ENCODE measurements at regions not wholly inside any gene's neighbourhood (a gene's known extent, or its start where the extent isn't known, plus 50 kb on each side); places are given as distances from the start of the nearest gene placed in this dataset.

DNA sequence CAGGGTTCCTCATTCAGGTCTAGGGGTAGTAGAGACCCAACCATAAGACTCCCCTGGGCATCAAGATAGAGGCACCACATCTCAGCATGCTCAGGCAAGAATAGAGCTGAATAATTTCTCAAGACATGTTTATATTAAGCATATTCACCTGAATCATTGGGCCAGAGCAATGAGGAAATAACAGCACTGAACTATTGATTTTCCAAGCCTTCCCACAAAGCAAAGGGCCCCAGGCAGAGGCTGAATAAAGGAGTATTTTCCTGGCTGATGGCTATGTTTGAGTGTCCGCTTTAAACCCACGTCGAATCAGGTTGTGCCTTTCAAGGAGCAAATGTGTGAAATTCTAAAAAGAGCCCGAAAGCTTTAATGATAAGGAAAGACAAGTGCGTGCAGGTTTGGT is 129.2 kb downstream of the HSD17B3 start:
- H3K27me3 ChIP-seq (ENCODE audit: control insufficient read depth, insufficient read depth, low read length), result no peaks in the 10 kb centered on the region
- no peak overlapping the region for H3K9ac ChIP-seq (ENCODE audit: low read length in 3 of 3)
- no peak overlapping the region for H3K27ac ChIP-seq (ENCODE audit: low read depth in 2 of 2, low read length in 2 of 2)
- intact Hi-C loops (cut with DNase I), result no loop called here
- DNase-seq (no peak), FAIRE-seq (no peak)
- H3K9me3 ChIP-seq (ENCODE audit: control insufficient read depth in 2 of 3, insufficient read depth in 1 of 3, low read length in 3 of 3), result no peaks in the 10 kb centered on the region
- no peaks in the 10 kb centered on the region for H3K36me3 ChIP-seq (ENCODE audit: control insufficient read depth in 2 of 3, insufficient read depth in 3 of 3, low read length in 3 of 3)
- TF ChIP-seq, protein P1, sequence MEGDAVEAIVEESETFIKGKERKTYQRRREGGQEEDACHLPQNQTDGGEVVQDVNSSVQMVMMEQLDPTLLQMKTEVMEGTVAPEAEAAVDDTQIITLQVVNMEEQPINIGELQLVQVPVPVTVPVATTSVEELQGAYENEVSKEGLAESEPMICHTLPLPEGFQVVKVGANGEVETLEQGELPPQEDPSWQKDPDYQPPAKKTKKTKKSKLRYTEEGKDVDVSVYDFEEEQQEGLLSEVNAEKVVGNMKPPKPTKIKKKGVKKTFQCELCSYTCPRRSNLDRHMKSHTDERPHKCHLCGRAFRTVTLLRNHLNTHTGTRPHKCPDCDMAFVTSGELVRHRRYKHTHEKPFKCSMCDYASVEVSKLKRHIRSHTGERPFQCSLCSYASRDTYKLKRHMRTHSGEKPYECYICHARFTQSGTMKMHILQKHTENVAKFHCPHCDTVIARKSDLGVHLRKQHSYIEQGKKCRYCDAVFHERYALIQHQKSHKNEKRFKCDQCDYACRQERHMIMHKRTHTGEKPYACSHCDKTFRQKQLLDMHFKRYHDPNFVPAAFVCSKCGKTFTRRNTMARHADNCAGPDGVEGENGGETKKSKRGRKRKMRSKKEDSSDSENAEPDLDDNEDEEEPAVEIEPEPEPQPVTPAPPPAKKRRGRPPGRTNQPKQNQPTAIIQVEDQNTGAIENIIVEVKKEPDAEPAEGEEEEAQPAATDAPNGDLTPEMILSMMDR (IDR thresholded peaks at IDR 0.05; ENCODE audit: borderline replicate concordance, extremely low read depth, insufficient read depth), result no peak
- H3K4me1 ChIP-seq (ENCODE audit: control insufficient read depth in 2 of 3, insufficient read depth in 2 of 3, low read depth in 1 of 3, low read length in 3 of 3), result peaks cover 0 to 14% (median 7%) of the 10 kb centered on the region in 3 donors
- no peak overlapping the region for H3K4me3 ChIP-seq (ENCODE audit: low read length in 3 of 3)

- FAIRE-seq, result no peak
- no peak overlapping the region for H3K27ac ChIP-seq (ENCODE audit: low read depth in 2 of 2, low read length in 2 of 2)
- TF ChIP-seq, protein P1 (IDR thresholded peaks at IDR 0.05; ENCODE audit: borderline replicate concordance, extremely low read depth, insufficient read depth), result no peak
- peaks cover 0 to 10% (median 7%) of the 10 kb centered on the region in 3 donors for H3K4me1 ChIP-seq (ENCODE audit: control insufficient read depth in 2 of 3, insufficient read depth in 2 of 3, low read depth in 1 of 3, low read length in 3 of 3)
- DNase-seq, result no peak
- no peaks in the 10 kb centered on the region for H3K27me3 ChIP-seq (ENCODE audit: control insufficient read depth, insufficient read depth, low read length)
- intact Hi-C loops (cut with DNase I), result no loop called here
- H3K36me3 ChIP-seq (ENCODE audit: control insufficient read depth in 2 of 3, insufficient read depth in 3 of 3, low read length in 3 of 3), result no peaks in the 10 kb centered on the region
- H3K4me3 ChIP-seq (ENCODE audit: low read length in 3 of 3), result no peak overlapping the region
- no peak overlapping the region for H3K9ac ChIP-seq (ENCODE audit: low read length in 3 of 3)
- no peaks in the 10 kb centered on the region for H3K9me3 ChIP-seq (ENCODE audit: control insufficient read depth in 2 of 3, insufficient read depth in 1 of 3, low read length in 3 of 3)
Observed at GRCh38 chr9:96171728-96172127, 130.2 kb downstream of the HSD17B3 start.

DNA sequence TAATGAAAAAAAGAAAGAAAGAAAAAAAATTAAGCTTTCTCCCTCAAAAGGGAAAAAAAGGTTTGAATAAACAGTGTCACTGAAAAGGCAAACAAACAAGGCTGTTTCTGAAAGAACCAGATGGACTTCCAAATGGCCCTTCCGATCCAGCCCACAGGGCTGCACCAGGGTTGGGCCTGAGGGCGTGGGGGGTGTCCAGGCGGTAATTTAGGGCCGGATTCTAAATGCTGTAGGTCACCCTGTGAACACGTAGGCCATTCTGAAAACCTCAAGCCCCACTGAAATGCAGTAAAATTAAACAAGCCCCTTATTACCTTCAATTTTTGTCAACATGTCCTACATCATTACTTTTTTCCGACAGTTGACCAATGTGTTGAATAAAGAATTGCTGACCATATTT is 132.1 kb downstream of the HSD17B3 start:
- FAIRE-seq (no peak), DNase-seq (peak in 4 of 5 donors; percentile 59 to 86 (median 70))
- H3K9ac ChIP-seq (ENCODE audit: low read length in 3 of 3), result no peak overlapping the region
- no peaks in the 10 kb centered on the region for H3K27me3 ChIP-seq (ENCODE audit: control insufficient read depth, insufficient read depth, low read length)
- no peaks in the 10 kb centered on the region for H3K9me3 ChIP-seq (ENCODE audit: control insufficient read depth in 2 of 3, insufficient read depth in 1 of 3, low read length in 3 of 3)
- TF ChIP-seq, protein P1 (IDR thresholded peaks at IDR 0.05; ENCODE audit: borderline replicate concordance, extremely low read depth, insufficient read depth), result no peak
- intact Hi-C loops (cut with DNase I), result no loop called here
- no peak overlapping the region for H3K4me3 ChIP-seq (ENCODE audit: low read length in 3 of 3)
- H3K4me1 ChIP-seq (ENCODE audit: control insufficient read depth in 2 of 3, insufficient read depth in 2 of 3, low read depth in 1 of 3, low read length in 3 of 3), result peaks cover 0 to 10% (median 7%) of the 10 kb centered on the region in 3 donors
- no peak overlapping the region for H3K27ac ChIP-seq (ENCODE audit: low read depth in 2 of 2, low read length in 2 of 2)
- H3K36me3 ChIP-seq (ENCODE audit: control insufficient read depth in 2 of 3, insufficient read depth in 3 of 3, low read length in 3 of 3), result no peaks in the 10 kb centered on the region

GRCh38 chr9:96169484-96169883 is 132.5 kb downstream of the HSD17B3 start:
- Histone ChIP-seq H3K4me1 (ENCODE audit: control insufficient read depth in 2 of 3, insufficient read depth in 2 of 3, low read depth in 1 of 3, low read length in 3 of 3) (peaks cover 0 to 10% (median 7%) of the 10 kb centered on the region in 3 donors), H3K27me3 (ENCODE audit: control insufficient read depth, insufficient read depth, low read length) (no peaks in the 10 kb centered on the region), H3K36me3 (ENCODE audit: control insufficient read depth in 2 of 3, insufficient read depth in 3 of 3, low read length in 3 of 3) (no peaks in the 10 kb centered on the region), H3K9me3 (ENCODE audit: control insufficient read depth in 2 of 3, insufficient read depth in 1 of 3, low read length in 3 of 3) (no peaks in the 10 kb centered on the region), H3K9ac (ENCODE audit: low read length in 3 of 3) (no peak overlapping the region), H3K27ac (ENCODE audit: low read depth in 2 of 2, low read length in 2 of 2) (peak overlapping the region in 1 of 2 donors; percentile 34), H3K4me3 (ENCODE audit: low read length in 3 of 3) (no peak overlapping the region)
- DNase-seq (peak; percentile 94 to 97 (median 94)), FAIRE-seq (no peak)
- intact Hi-C loops (cut with DNase I), result no loop called here
- TF ChIP-seq, protein P1 (IDR thresholded peaks at IDR 0.05; ENCODE audit: borderline replicate concordance, extremely low read depth, insufficient read depth), result no peak
